ENCODE measurements at regions not wholly inside any gene's neighbourhood (a gene's known extent, or its start where the extent isn't known, plus 50 kb on each side); places are given as distances from the start of the nearest gene placed in this dataset.

GRCh38 chr10:20622531-20623211, 274.4 kb downstream of the NEBL start:
- no peaks in the 10 kb centered on the region for H3K27me3 ChIP-seq (ENCODE audit: control insufficient read depth in 4 of 4, insufficient read depth in 4 of 4, low read length in 3 of 4)
- no peak overlapping the region for H3K9ac ChIP-seq (ENCODE audit: low read depth in 1 of 2, low read length in 2 of 2)
- no peak overlapping the region for H3K27ac ChIP-seq (ENCODE audit: low read depth in 1 of 2, low read length in 2 of 2)
- H3K4me1 ChIP-seq (ENCODE audit: control insufficient read depth in 4 of 4, insufficient read depth in 4 of 4, low read length in 3 of 4), result no peaks in the 10 kb centered on the region
- TF ChIP-seq CTCF (IDR thresholded peaks at IDR 0.05; ENCODE audit: low read depth, low read length, missing input control), result no peak
- DNase-seq (ENCODE audit: low spot score), result no peak
- 36% methylated on average over 6 of the region's 6 CpGs for WGBS
- H3K4me3 ChIP-seq (ENCODE audit: low read depth in 1 of 3, low read length in 3 of 3), result no peak overlapping the region
- no peaks in the 10 kb centered on the region for H3K36me3 ChIP-seq (ENCODE audit: control insufficient read depth in 4 of 4, insufficient read depth in 3 of 4, low read depth in 1 of 4, low read length in 3 of 4)
- H3K9me3 ChIP-seq (ENCODE audit: control insufficient read depth in 4 of 4, low read length in 3 of 4), result no peaks in the 10 kb centered on the region

GRCh38 chr10:20620981-20621380, 276.1 kb downstream of the NEBL start:
- TF ChIP-seq RAD21 (IDR thresholded peaks at IDR 0.05) (no peak), CTCF (IDR thresholded peaks at IDR 0.05; ENCODE audit: low read depth, low read length, missing input control) (no peak), EGR1 (IDR thresholded peaks at IDR 0.05; ENCODE audit: low read depth in 2 of 2) (no peak), NR2F2 (IDR thresholded peaks at IDR 0.05) (no peak), HNF4G (IDR thresholded peaks at IDR 0.05) (no peak), ZBTB33 (IDR thresholded peaks at IDR 0.05) (no peak), GABPA (IDR thresholded peaks at IDR 0.05 in 1 of 2, conservative IDR thresholded peaks at IDR 0.05 in 1 of 2) (no peak), ATF3 (IDR thresholded peaks at IDR 0.05) (no peak), SP1 (IDR thresholded peaks at IDR 0.05) (no peak), REST (IDR thresholded peaks at IDR 0.05) (no peak), HNF4A (conservative IDR thresholded peaks at IDR 0.05) (no peak), FOXA2 (IDR thresholded peaks at IDR 0.05) (no peak), FOXA1 (IDR thresholded peaks at IDR 0.05) (no peak), JUND (IDR thresholded peaks at IDR 0.05) (no peak), RXRA (IDR thresholded peaks at IDR 0.05) (no peak), YY1 (IDR thresholded peaks at IDR 0.05) (no peak), TAF1 (conservative IDR thresholded peaks at IDR 0.05) (no peak), MAX (IDR thresholded peaks at IDR 0.05) (no peak)
- whole genome bisulfite sequencing, result 70% methylated on average over 2 of the region's 2 CpGs
- no peak overlapping the region for H3K4me3 ChIP-seq (ENCODE audit: low read depth in 1 of 3, low read length in 3 of 3)

More at GRCh38 chr10:20620981-20621380, 276.1 kb downstream of the NEBL start:
- Histone ChIP-seq H3K9me3 (ENCODE audit: control insufficient read depth in 4 of 4, low read length in 3 of 4) (no peaks in the 10 kb centered on the region), H3K27me3 (ENCODE audit: control insufficient read depth in 4 of 4, insufficient read depth in 4 of 4, low read length in 3 of 4) (no peaks in the 10 kb centered on the region), H3K36me3 (ENCODE audit: control insufficient read depth in 4 of 4, insufficient read depth in 3 of 4, low read depth in 1 of 4, low read length in 3 of 4) (no peaks in the 10 kb centered on the region), H3K9ac (ENCODE audit: low read depth in 1 of 2, low read length in 2 of 2) (no peak overlapping the region), H3K27ac (ENCODE audit: low read depth in 1 of 2, low read length in 2 of 2) (no peak overlapping the region), H3K4me1 (ENCODE audit: control insufficient read depth in 4 of 4, insufficient read depth in 4 of 4, low read length in 3 of 4) (no peaks in the 10 kb centered on the region)
- DNase-seq (ENCODE audit: low spot score), result no peak

All from liver (tissue), 8 donors.